ENCODE measurements at regions not wholly inside any gene's neighbourhood (a gene's known extent, or its start where the extent isn't known, plus 50 kb on each side); places are given as distances from the start of the nearest gene placed in this dataset.
A peak's percentile ranks its signal among the peaks of the same experiment; 100 is the strongest.

DNA sequence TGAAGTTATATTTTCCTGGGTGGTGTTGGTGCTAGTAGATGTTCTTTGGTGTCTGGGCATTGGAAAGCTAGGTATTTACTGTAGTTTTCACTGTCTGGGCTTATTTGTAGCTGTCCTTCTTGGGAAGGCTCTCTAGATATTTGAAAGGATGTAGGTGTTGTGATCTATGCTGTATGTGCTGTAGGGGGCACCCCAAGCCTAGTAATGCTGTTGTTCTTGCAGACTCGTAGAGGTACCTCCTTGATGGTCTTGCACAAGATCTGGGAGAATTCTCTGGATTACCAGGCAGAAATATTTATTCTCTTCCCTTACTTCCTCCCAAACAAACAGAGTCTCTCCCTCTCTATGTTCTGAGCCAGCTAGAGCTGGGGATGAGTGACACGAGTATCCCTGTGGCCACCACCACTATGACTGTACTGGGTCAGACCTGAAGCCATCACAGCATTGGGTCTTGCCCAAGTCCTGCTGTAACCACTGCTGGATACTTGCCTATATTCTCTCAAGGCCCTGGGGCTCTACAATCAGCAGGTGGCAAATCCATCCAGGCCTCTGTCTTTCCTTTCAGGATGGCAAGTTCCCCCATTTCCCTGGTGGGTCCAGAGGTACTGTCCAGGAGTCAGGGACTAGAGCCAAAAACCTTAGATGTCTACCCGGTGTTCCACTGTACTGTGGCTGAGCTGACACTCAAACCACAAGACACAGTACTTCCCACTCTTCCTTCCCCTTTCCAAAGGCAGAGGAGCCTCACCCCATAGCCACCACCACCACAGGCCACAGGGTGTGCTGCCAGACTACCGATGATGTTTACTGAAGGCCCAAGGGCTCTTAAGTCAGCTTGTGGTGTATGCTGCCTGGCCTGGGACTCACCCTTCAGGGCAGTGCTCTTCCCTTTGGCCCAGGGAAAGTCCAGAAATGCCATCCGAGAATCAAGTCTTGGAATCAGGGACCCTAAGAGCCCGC, 195.2 kb upstream of the DPPA4 start:
- DNase-seq (ENCODE audit: low read depth in 3 of 3) = peak; percentile 5 to 9 (median 8)

DNA sequence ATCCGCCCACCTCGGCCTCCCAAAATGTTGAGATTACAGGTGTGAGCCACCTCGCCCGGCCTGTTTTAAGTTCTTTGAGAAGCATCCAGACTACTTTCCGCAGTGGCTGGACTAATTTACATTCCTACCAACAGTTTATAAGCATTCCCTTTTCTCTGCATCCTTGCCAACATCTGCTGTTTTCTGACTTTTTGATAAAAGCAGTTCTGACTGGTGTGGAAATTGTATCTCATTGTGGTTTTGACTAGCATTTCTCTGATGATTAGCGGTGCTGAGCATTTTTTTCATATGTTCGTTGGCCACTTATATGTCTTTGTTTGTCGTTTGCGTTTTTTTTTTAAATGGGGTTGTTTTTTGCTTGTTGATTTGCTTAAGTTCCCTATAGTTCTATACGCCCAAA, 208.4 kb upstream of the DPPA4 start:
- DNase-seq (ENCODE audit: low read depth in 3 of 3) = no peak

DNA sequence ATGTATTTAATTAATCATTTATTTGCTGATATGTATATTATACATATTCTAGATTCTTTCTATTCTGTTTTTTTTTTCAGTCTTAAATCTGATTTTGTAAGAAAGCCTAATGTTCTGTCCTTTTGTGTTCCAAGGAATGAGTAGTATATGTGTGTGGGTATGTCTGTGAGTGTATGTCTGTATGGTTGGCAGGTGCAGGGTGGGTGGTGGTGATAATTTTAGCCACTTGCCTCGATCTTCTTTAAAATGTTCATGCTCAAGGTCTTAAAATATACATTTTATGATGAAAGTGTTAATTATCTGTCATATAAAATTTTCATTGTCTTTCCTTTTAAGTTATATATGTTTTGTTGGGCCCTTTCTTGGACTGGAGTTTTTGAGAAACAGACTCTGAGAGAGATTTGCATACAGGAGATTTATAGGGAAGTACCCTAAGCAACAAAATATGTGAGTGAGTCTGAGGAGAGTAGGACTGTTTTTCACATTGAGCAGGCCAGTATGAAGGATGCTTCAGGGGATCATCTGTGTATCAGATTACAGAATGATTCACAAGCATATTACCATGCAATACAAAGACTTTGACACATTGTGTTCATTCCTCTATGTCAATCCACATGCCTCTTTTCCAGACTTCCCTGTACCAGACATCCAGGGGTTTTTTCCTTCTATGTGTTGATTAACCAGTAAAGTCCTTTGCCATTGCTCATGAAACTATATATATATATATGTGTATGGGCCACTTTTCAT, 211.0 kb upstream of the DPPA4 start:
- DNase-seq (ENCODE audit: low read depth in 3 of 3) = no peak

- DNase-seq (ENCODE audit: low read depth in 3 of 3) = no peak
Measured at GRCh38 chr3:109553591-109554371, 216.4 kb upstream of the DPPA4 start.

DNA sequence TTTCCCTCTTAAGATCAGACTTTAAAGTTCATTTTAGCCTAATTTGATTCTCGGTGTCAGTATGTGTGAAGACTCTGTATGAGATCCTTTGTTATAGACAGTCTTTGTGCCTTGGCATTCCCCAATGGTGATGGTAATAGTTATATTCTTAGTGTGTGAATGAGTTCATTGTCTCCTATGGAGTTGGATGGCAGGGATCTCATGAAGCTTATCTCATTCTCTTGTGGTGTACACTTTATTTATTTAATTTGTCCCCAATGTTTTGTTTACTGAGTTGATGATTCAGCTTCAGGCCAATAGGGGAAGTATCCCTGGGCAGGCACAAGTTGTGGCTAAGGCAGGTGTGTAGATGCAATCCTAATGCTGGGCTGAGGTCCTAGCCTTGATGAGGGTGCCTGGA, 222.0 kb upstream of the DPPA4 start:
- no peak for DNase-seq (ENCODE audit: low read depth in 3 of 3)

GRCh38 chr3:109563149-109563548, 225.8 kb upstream of the DPPA4 start:
- DNase-seq (ENCODE audit: low read depth in 3 of 3) = peak in 1 of 3 donors; percentile 3

DNA sequence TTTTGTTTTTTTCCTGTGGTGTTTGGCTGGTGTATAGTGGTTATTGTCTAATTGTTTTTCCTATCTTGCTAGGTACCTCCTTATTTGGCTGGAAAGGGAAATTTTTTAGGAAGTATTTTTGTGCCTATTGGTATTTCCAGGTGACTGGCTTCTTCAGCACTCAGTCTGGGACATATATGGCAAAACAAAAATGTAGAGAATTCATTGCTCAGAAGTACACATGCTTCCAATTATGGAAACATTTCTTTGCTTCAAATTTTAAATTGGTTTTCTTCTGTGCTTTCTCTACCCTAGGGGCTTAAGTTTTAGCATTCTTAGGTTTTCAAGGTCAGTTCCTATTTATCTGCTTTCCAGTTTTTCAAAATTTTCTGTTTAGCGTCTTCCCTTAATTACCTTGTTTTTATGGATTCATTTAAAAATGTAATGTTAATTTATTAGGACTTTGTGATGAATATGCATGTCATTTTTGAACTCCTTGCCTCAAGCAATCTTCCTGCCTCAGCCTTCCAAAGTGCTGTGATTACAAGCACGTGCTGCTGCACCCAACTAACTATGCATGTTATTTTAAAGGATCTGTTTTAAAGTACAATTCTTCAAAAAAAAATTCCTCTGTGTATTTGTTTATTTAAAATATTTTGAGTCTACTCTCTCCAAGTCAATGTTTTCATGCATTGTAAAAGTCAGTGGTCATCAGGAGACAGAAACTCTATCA, 231.9 kb upstream of the DPPA4 start:
- DNase-seq (ENCODE audit: low read depth in 3 of 3) = no peak

- no peak for DNase-seq (ENCODE audit: low read depth in 3 of 3)
Measured at GRCh38 chr3:109570408-109570807, 233.1 kb upstream of the DPPA4 start.

- no peak for DNase-seq (ENCODE audit: low read depth in 3 of 3)
Measured at GRCh38 chr3:109572301-109572700, 235.0 kb upstream of the DPPA4 start.

DNA sequence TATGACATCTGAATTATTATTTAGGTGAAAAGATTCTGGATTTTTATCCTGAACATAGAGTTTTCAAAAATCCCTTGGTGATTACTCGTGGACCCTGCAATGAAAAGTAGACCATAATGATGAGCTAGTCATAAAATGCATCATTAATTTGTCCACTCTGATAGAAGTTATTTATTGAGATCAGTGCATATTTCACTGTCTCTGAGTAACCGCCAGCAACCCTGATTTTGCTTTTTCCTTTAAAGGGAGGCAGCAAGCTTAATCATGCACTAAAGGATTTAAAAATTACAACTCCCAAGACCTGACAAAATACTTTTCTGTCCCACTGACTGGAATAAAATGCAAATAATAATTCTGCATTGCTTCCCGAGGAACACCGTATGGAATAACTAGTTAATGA, 259.6 kb upstream of the DPPA4 start:
- DNase-seq (ENCODE audit: low read depth in 3 of 3) = no peak

DNA sequence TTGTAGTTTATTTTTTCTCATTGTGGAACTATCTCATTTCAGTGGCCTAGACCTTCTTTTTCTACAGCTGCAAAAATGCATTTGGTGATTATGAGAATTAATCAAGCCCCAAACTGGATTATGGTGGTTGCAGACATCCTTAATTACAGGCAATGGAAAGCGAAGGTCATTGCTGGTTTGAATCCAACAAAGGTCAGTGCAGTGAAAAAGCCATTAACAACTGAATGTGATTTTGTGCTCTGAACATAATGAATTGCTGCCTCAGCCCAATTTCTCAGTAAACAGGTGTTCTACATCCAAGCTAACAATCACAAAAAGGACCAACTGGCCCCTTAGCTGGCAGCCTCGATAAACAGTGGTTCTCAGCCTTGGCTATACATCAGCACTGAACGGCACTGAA, 260.1 kb upstream of the DPPA4 start:
- DNase-seq (ENCODE audit: low read depth in 3 of 3) = no peak

GRCh38 chr3:109607897-109608296, 270.6 kb upstream of the DPPA4 start:
- no peak for DNase-seq (ENCODE audit: low read depth in 3 of 3)

GRCh38 chr3:109608574-109608973, 271.2 kb upstream of the DPPA4 start:
- no peak for DNase-seq (ENCODE audit: low read depth in 3 of 3)

DNA sequence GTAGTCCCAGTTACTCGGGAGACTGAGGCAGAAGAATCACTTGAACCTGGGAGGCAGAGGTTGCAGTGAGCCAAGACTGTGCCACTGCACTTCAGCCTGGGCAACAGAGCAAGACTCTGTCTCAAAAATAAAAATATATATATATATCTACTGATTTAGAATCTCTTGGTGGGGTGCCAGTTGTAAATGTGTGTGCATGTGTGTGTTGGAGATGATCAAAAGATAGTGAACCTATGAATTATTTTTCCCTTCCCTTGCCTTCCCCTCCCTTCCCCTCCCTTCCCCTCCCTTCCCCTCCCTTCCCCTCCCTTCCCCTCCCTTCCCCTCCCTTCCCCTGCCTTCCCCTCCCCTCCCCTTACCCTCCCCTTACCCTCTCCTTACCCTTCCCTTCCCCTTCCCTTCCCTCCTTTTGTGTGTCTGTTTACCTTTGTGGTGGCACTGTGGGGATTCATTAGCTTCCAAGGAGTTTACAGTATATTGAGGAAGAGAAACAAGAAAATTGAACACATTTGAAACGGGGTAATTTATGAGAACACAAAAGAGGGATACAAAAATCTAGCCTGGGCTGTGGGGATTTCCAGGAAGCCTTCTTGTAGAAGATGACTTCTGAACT, 281.5 kb upstream of the DPPA4 start:
- DNase-seq (ENCODE audit: low read depth in 3 of 3) = no peak

DNA sequence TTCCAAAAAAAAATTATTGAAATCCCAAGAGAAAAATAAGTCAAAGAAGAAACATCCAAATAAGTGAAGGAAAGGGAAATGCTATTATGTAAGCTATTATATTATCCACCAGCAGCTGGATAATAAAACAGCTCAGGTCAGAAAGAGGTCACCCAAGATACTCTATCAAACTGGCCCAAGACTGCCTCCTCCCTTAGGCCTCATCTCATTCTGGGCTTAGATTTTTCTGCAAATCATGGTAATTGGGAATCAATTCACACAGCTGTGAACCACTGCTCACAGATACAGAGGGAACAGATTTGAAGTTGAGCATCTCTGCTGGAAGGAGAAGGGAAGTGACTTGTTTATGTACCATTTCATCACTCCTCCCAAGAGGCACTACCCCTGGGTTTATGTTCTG, 294.6 kb upstream of the DPPA4 start:
- no peak for DNase-seq (ENCODE audit: low read depth in 3 of 3)

DNA sequence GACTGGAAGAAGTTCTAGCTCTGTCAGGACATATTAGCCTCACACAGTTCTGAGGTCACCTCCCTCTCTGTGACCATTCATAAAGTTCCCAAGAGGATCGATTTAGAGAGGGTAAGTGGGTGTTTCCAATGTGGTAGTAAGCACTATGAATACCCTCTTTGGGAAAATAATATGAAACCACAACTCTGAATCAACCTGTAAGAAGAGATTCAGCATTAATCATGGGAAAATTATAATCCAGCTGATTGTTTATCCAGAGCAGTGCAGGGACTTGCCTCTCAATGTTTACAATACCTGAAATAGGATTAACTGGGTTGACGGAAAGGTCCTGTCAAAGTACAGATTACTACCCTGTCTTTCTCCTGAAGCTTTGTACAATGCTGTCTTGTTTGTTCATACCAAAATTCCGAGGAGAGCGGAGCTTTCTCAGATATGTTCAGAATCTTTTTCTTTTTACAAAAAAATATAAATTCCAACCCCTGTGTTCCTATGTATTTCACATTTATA, 302.9 kb upstream of the DPPA4 start:
- DNase-seq (ENCODE audit: low read depth in 3 of 3) = no peak

DNA sequence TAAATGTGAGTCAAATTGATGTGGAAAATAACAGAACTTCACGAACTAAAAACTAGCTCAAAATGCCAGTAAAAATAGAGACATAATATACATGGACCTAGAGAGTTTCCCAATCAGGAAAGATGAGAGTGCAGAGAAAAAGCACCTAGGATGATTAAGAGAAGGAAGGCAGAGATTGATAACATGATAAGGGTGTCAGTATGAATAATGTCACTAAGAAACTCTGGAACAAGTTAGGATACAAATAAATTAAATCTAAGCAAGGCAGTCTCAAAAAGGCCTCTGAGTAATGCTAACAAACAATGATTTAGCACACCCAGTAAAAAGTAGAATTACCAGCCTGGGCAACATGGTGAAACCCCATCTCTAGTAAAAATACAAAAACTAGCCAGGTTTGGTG, 304.7 kb upstream of the DPPA4 start:
- no peak for DNase-seq (ENCODE audit: low read depth in 3 of 3)

- no peak for DNase-seq (ENCODE audit: low read depth in 3 of 3)
Measured at GRCh38 chr3:109643590-109643989, 306.2 kb upstream of the DPPA4 start.

- DNase-seq (ENCODE audit: low read depth in 3 of 3) = no peak
Measured at GRCh38 chr3:109644332-109644731, 307.0 kb upstream of the DPPA4 start.

GRCh38 chr3:109644746-109645145, 307.4 kb upstream of the DPPA4 start:
- DNase-seq (ENCODE audit: low read depth in 3 of 3) = no peak

DNA sequence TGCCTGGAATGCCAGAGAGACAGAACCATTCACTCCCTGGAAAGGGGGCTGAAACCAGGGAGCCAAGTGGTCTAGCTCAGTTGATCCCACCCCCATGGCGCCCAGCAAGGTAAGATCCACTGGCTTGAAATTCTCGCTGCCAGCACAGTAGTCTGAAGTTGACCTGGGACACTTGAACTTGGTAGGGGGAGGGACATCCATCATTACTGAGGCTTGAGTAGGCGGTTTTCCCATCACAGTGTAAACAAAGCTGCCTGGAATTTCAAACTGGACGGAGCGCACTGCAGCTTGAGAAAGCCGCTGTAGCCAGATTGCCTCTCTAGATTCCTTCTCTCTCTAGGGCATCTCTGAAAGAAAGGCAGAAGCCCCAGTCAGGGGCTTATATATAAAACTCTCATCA, 310.7 kb upstream of the DPPA4 start:
- DNase-seq (ENCODE audit: low read depth in 3 of 3) = no peak
